ENCODE measurements at regions not wholly inside any gene's neighbourhood (a gene's known extent, or its start where the extent isn't known, plus 50 kb on each side); places are given as distances from the start of the nearest gene placed in this dataset.

DNA sequence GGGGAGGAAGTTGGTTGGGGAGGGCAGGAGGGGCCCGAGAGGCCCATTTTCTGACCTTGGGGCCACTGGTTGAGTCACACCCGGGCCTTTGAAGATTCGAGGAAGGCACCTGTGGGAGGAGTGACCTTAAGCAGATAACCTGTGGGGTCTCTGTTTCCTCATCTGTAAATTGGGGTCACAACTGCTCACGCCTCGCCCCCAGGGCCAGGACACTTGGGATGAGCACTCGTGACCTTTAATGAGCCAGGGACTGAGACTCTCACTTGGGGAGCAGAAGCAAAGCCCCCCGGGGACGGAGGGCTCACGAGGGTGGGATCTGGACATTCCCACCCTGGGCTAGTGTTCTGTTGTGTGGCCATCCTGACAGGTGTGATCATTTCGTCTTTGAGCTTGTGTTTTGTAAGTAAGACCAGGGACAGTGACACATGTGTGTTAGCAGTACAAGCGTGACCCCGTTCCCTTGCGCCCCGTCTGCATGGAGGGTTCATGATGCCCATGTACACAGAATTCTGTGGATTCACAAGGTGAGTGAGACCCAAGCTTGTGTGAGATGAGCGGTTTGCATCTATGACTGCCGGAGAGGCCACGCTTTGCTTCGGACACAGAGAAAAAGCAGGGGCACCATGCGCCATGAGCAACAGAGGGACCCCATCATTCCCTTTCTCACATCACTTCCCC, 79.3 kb upstream of the PMEPA1 start:
- CTCF ChIA-PET: no interaction called here
- DNase-seq (ENCODE audit: low spot score): no peak
- POLR2A ChIA-PET (ENCODE audit: low non-redundant PET): no interaction called here
- TF ChIP-seq, protein P1, sequence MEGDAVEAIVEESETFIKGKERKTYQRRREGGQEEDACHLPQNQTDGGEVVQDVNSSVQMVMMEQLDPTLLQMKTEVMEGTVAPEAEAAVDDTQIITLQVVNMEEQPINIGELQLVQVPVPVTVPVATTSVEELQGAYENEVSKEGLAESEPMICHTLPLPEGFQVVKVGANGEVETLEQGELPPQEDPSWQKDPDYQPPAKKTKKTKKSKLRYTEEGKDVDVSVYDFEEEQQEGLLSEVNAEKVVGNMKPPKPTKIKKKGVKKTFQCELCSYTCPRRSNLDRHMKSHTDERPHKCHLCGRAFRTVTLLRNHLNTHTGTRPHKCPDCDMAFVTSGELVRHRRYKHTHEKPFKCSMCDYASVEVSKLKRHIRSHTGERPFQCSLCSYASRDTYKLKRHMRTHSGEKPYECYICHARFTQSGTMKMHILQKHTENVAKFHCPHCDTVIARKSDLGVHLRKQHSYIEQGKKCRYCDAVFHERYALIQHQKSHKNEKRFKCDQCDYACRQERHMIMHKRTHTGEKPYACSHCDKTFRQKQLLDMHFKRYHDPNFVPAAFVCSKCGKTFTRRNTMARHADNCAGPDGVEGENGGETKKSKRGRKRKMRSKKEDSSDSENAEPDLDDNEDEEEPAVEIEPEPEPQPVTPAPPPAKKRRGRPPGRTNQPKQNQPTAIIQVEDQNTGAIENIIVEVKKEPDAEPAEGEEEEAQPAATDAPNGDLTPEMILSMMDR (conservative IDR thresholded peaks at IDR 0.05; ENCODE audit: low read depth): no peak
- no peak overlapping the region for H3K27ac ChIP-seq

DNA sequence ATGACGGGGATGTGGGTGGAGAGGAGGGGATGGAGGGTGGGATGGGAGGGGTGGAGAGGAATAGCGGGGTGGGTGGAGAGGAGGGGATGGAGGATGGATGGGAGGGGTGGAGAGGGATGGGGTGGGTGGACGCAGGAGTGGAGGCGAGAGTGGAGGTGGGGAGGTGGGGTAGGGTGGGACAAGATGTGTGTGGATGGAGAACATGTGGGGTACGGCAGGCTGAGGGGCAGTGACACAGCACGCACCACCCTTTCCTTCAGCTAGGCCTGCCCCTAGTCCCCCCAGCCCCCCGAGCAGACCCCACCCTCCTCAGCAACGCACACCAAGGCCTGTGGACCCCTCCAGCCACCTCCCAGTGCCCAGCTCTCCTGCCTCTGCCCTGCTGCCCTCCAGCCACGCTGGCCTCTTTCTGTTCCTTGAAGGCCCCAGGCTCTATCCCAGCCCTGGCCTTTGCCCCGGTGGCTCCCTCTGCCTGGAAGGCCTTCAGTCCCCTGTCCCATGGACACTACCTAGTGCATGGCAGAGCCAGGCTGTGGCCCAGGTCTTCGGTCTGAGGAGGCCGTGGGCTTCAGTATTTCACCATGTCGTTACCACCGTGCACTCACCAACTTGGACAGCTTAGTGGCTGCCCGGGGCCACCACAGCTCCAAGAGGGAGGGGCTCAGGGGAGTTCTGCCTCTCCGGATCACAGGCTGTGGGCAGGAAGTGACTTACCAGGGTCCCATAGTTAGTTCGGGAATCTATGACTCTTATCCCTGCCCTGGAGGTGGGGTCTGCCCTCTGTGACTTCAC, 78.4 kb upstream of the PMEPA1 start:
- POLR2A ChIA-PET (ENCODE audit: low non-redundant PET): no interaction called here
- no peak for DNase-seq (ENCODE audit: low spot score)
- H3K27ac ChIP-seq: no peak overlapping the region
- TF ChIP-seq, protein P1 (conservative IDR thresholded peaks at IDR 0.05; ENCODE audit: low read depth): no peak
- CTCF ChIA-PET: interaction anchor here (0.5 to 1.0 kb wide), 3 partner anchors 9 to 291 kb away, joined by 3 to 7 read pairs (median 3); no protein-coding TSS in a partner anchor

DNA sequence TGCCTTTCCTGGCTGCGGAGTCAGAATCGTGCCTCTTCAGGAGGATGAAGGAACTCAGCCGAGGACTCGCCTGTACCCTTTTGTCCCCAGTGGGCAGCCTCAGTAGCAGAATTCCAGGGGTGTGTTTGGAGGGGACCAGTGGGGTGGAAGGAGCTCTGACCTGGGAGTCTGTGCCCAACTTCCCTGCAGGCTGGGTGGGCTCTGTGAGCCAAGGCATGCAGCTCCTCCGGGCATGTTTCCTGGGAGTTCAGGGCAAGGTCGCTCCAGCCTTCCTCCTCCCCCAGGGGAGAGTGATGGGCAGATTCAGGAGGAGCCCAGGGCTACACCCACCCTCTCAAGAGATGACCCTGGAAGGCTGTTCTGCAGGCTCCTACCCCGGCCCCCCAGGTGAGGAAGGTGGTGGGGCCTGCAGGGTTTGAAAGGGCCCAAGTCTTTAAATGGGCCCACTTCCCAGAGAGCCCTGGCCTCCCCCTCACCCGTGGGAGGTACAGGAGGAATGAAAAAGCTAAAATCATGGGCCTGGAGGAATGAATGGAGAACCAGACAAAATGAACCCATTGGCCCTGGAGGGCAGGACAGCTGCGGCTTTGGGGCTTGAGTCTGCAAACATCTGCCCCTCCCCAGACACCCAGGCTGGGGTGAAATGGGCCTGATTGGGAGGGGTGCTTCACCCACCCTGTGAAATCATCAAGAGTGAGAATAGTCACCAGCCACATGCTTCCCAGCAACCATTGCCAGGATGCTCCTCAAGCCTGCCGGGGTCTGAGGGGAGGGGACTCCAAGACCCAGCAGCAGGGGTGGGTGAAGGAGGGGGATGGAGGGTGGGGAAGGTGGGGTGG, 77.6 kb upstream of the PMEPA1 start:
- ChIA-PET POLR2A (ENCODE audit: low non-redundant PET) (no interaction called here), CTCF (interaction anchor here (0.5 to 1.0 kb wide), 2 partner anchors 10 to 32 kb away, joined by 3 to 7 read pairs; no protein-coding TSS in a partner anchor)
- H3K27ac ChIP-seq: no peak overlapping the region
- no peak for DNase-seq (ENCODE audit: low spot score)
- TF ChIP-seq, protein P1 (conservative IDR thresholded peaks at IDR 0.05; ENCODE audit: low read depth): no peak

DNA sequence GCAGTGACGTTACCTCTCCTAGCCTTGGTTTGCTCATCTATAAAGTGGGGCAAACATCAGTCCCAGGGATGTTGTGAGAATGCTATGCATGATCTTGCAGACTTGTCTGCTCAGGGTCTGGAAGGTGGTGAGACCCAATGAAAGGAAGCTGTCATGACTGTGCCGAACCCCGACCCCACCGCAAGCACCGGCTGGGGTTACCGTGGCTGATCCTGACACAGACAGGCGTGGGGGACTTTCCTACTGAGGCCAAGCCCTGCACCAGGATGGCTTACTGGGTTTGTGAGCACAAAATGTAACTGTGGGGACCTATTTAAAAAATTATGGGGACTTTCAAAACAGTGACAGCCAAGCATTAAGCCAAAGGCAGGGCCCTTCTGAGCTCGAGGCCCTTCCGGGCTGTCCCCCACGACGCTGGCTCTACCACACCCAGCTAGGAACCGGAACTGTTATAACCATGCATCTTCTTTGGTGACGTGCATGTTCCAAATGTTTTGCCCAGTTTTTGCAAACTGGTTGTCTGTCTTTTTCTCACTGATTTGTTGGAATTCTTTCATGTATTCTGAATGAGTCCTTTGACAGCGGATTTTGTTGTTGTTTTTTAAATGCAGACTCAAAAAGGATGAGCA, 76.6 kb upstream of the PMEPA1 start:
- DNase-seq (ENCODE audit: low spot score): no peak
- no peak overlapping the region for H3K27ac ChIP-seq
- POLR2A ChIA-PET (ENCODE audit: low non-redundant PET): no interaction called here
- CTCF ChIA-PET: no interaction called here
- TF ChIP-seq, protein P1 (conservative IDR thresholded peaks at IDR 0.05; ENCODE audit: low read depth): no peak

DNA sequence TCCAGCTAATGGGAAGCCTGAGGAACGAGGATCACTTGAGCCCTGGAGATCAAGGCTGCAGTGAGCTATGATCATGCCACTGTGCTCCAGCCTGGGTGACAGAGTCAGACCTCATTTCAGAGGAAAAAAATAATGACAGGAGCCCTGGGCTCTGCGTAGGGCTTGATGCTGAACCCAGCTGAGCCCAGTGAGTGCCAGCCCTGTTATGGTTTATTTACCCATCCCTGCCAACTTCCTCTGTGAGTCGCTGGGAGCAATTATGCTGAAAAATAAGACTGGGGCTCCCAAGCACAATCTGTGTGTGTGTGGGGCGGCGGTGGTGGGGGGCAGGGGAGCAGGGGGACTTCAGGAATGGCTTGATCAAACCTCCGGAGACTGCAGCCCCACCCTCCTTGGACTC, 75.9 kb upstream of the PMEPA1 start:
- no peak for DNase-seq (ENCODE audit: low spot score)
- CTCF ChIA-PET: interaction anchor here (0.6 kb wide), 1 partner anchor 757 kb away, joined by 3 read pairs; no protein-coding TSS in a partner anchor
- POLR2A ChIA-PET (ENCODE audit: low non-redundant PET): interaction anchor here (0.5 kb wide), 1 partner anchor 943 kb away, joined by 3 read pairs; no protein-coding TSS in a partner anchor
- TF ChIP-seq, protein P1 (conservative IDR thresholded peaks at IDR 0.05; ENCODE audit: low read depth): no peak
- no peak overlapping the region for H3K27ac ChIP-seq

All from RWPE1 (cell line).